Peyer's patch (tissue), 4 donors: ENCODE measurements at regions not wholly inside any gene's neighbourhood (a gene's known extent, or its start where the extent isn't known, plus 50 kb on each side); places are given as distances from the start of the nearest gene placed in this dataset.

Experiments
- POLR2A ChIP-seq, 2 donors: fragments of 450-650 bp; IDR thresholded peaks; one replicate each; pipeline ENCODE4 v1.5.1; 2017; ENCODE audit warnings: antibody characterized with exemption in 2 of 2, mild to moderate bottlenecking in 2 of 2, moderate library complexity in 2 of 2
- TF ChIP-seq, protein P1 (sequence below), 6 experiments: fragments of 450-650 bp in 4 of 6; fragments of 200-600 bp in 2 of 6; sonication (generic) in 1 of 6; IDR thresholded peaks; one replicate each; pipeline ENCODE4 v1.5.1; 2017 to 2019; ENCODE audit warnings: antibody characterized with exemption in 6 of 6, mild to moderate bottlenecking in 3 of 6, moderate library complexity in 1 of 6

DNA sequence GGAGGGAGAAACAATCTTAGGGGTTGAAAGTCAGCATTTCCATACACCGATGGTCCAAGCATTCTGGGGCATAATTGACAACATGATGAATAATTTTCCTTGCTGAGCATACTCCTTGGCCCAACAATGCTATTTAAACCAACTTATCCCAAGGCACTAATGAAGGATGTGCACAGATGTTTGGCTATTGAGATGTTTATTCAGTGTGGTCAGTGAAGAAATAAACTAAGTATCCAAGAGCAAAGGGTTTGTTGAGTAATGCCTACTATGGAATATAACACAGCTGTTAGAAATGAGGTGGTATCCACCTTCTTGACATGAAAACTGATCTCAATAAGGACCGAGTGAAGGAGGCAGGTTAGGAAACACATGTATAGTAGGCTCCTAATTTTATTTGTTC lies 53.9 kb upstream of the RAB6D start:
- TF ChIP-seq, protein P1, sequence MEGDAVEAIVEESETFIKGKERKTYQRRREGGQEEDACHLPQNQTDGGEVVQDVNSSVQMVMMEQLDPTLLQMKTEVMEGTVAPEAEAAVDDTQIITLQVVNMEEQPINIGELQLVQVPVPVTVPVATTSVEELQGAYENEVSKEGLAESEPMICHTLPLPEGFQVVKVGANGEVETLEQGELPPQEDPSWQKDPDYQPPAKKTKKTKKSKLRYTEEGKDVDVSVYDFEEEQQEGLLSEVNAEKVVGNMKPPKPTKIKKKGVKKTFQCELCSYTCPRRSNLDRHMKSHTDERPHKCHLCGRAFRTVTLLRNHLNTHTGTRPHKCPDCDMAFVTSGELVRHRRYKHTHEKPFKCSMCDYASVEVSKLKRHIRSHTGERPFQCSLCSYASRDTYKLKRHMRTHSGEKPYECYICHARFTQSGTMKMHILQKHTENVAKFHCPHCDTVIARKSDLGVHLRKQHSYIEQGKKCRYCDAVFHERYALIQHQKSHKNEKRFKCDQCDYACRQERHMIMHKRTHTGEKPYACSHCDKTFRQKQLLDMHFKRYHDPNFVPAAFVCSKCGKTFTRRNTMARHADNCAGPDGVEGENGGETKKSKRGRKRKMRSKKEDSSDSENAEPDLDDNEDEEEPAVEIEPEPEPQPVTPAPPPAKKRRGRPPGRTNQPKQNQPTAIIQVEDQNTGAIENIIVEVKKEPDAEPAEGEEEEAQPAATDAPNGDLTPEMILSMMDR (IDR thresholded peaks at IDR 0.05), result no peak
- TF ChIP-seq POLR2A (IDR thresholded peaks at IDR 0.05), result no peak
